Psoas muscle (tissue), 7 donors: ENCODE measurements at regions not wholly inside any gene's neighbourhood (a gene's known extent, or its start where the extent isn't known, plus 50 kb on each side); places are given as distances from the start of the nearest gene placed in this dataset.

ENCODE experiments used
- ATAC-seq, 4 donors: fragments of 200-7000 bp; cut with Tn5 transposase; one replicate each; pipeline ENCODE4 v1.9.1; 2020; ENCODE audit warnings: moderate library complexity in 3 of 4, mild to moderate bottlenecking in 2 of 4
- DNase-seq, 2 donors: peaks; one replicate each; pipeline ENCODE4 v3.0.0-alpha.2; 2020
- H3K27ac ChIP-seq: fragments of 200-600 bp; one replicate; pipeline ENCODE4 v1.8.0; 2022
- H3K27me3 ChIP-seq, 3 donors: fragments of 200-600 bp in 1 of 3; one replicate each; pipeline versions ENCODE4 v1.6.1 to v1.8.0; 2013 to 2022; ENCODE audit warnings: low read length in 2 of 3, mild to moderate bottlenecking in 2 of 3, moderate library complexity in 1 of 3; ENCODE audit not compliant: insufficient read depth in 3 of 3
- H3K36me3 ChIP-seq, 2 donors: fragments of 200-600 bp in 1 of 2; one replicate each; pipeline versions ENCODE4 v1.6.1 to v1.8.0; 2013 to 2022; ENCODE audit warnings: low read depth in 1 of 2, mild to moderate bottlenecking in 1 of 2, moderate library complexity in 1 of 2; ENCODE audit not compliant: insufficient read depth in 1 of 2
- H3K4me1 ChIP-seq: fragments of 200-600 bp; one replicate; pipeline ENCODE4 v1.8.0; 2022
- H3K4me3 ChIP-seq: fragments of 200-600 bp; one replicate; pipeline ENCODE4 v1.8.0; 2022; ENCODE audit warnings: mild to moderate bottlenecking
- H3K9me3 ChIP-seq: fragments of 200-600 bp; one replicate; pipeline ENCODE4 v1.8.0; 2022
- WGBS, 3 donors: extraction: QIAGEN DNeasy Blood & Tissue Kit; methylation state at CpG; one replicate each; pipeline versions ENCODE4 v1.1.6 to v1.1.7; 2013; 5-methylcytosine and 5-hydroxymethylcytosine counted together
- intact Hi-C, 2 donors: fragments of 100-400 bp; cut with DNase I; formaldehyde crosslinking; loops; one replicate each; pipeline versions ENCODE4 v1.11.0 to v1.14.2; 2022
- TF ChIP-seq, protein P1 (sequence below): fragments of 200-600 bp; IDR thresholded peaks from one replicate; pipeline ENCODE4 v1.8.0; 2022; ENCODE audit warnings: antibody characterized with exemption
- donor health status: healthy with polysubstance abuse.
- donor health status: DM: no; HTN: no; CAD: no; lungs with moderate emphysema.
- donor health status: Bipolar disorder and iron deficiency.
- donor health status: healthy.
- donor health status: DM: yes; HTN: yes; CAD: no.
- donor health status: DM: no; HTN: no; CAD: no.
- donor health status: DM: yes; HTN: yes; CAD: no.

GRCh38 chr4:55008166-55009056, 117.0 kb downstream of the KDR start:
- no peak for DNase-seq

GRCh38 chr4:55005910-55006309, 119.5 kb downstream of the KDR start:
- ATAC-seq: no peak
- Histone ChIP-seq H3K9me3 (no peaks in the 10 kb centered on the region), H3K4me3 (no peak overlapping the region), H3K4me1 (no peaks in the 10 kb centered on the region), H3K27me3 (no peaks in the 10 kb centered on the region), H3K36me3 (no peaks in the 10 kb centered on the region), H3K27ac (no peak overlapping the region)
- TF ChIP-seq, protein P1, sequence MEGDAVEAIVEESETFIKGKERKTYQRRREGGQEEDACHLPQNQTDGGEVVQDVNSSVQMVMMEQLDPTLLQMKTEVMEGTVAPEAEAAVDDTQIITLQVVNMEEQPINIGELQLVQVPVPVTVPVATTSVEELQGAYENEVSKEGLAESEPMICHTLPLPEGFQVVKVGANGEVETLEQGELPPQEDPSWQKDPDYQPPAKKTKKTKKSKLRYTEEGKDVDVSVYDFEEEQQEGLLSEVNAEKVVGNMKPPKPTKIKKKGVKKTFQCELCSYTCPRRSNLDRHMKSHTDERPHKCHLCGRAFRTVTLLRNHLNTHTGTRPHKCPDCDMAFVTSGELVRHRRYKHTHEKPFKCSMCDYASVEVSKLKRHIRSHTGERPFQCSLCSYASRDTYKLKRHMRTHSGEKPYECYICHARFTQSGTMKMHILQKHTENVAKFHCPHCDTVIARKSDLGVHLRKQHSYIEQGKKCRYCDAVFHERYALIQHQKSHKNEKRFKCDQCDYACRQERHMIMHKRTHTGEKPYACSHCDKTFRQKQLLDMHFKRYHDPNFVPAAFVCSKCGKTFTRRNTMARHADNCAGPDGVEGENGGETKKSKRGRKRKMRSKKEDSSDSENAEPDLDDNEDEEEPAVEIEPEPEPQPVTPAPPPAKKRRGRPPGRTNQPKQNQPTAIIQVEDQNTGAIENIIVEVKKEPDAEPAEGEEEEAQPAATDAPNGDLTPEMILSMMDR: no peak
- intact Hi-C loops: loop anchor here in 1 of 2 donors (10.0 kb wide), 1 partner anchor 319 kb away; no protein-coding TSS in a partner anchor
- no peak for DNase-seq
- 84 to 98% (median 98%) methylated on average over 2 of the region's 2 CpGs for WGBS, 3 donors

More at GRCh38 chr4:55008166-55009056, 117.0 kb downstream of the KDR start:
- Histone ChIP-seq H3K27me3 (no peaks in the 10 kb centered on the region), H3K36me3 (no peaks in the 10 kb centered on the region), H3K27ac (no peak overlapping the region), H3K4me1 (no peaks in the 10 kb centered on the region), H3K4me3 (no peak overlapping the region), H3K9me3 (no peaks in the 10 kb centered on the region)
- TF ChIP-seq, protein P1: no peak
- intact Hi-C loops: loop anchor here in 1 of 2 donors (10.0 kb wide), 1 partner anchor 316 kb away; no protein-coding TSS in a partner anchor
- WGBS, 3 donors: 58 to 60% (median 60%) methylated on average over 20 of the region's 20 CpGs
- ATAC-seq: no peak

DNA sequence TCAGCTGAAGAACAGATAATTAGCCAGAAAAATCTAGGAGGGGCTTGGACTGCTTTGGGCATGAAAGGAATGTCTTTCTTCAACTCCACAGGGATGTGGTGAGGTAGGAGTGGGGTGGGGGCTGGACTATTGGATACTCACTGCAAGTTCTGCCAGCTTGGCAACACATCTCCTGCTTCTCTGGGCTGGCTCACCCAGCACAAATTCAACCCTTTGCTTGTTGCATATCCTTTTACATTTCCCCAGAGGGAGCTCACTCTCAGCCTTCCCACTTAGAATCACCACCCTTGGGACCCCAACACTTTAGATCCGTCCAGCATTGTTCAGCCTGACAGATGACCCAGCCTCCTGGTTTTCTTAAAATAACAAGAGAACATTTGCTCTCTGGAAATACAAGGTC, 120.6 kb downstream of the KDR start:
- peak in 2 of 4 donors; percentile 30 to 53 for ATAC-seq
- H3K4me3 ChIP-seq: no peak overlapping the region
- TF ChIP-seq, protein P1: no peak
- H3K4me1 ChIP-seq: no peaks in the 10 kb centered on the region
- H3K27me3 ChIP-seq: no peaks in the 10 kb centered on the region
- no peak overlapping the region for H3K27ac ChIP-seq
- no peaks in the 10 kb centered on the region for H3K9me3 ChIP-seq
- intact Hi-C loops: loop anchor here in 1 of 2 donors (10.0 kb wide), 1 partner anchor 320 kb away; no protein-coding TSS in a partner anchor
- WGBS, 3 donors: 3 to 9% (median 7%) methylated on average over 1 of the region's 1 CpG
- DNase-seq: peak; percentile 21 to 60
- H3K36me3 ChIP-seq: no peaks in the 10 kb centered on the region

DNA sequence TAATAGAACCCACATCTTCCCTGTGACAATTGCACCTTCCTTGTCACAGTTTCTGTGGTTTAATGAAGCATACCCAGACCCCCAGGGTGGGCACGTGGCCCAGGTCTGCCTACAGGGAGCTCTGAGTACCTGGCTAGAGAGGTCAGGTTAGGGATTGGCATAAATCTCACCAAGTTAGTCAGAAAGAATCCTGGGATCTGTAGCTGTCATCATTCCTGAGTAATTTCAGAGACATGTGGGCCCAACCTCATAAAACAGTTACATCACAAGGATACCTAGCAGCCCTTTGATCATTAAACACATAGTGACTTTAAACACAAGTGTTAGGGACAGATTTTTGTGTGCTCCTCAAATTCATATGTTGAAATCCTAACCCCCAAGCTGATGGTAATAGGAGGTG, 123.0 kb downstream of the KDR start:
- TF ChIP-seq, protein P1: no peak
- intact Hi-C loops: loop anchor here in 1 of 2 donors (10.0 kb wide), 1 partner anchor 322 kb away; no protein-coding TSS in a partner anchor
- Histone ChIP-seq H3K27ac (no peak overlapping the region), H3K4me3 (no peak overlapping the region), H3K36me3 (no peaks in the 10 kb centered on the region), H3K27me3 (no peaks in the 10 kb centered on the region), H3K4me1 (no peaks in the 10 kb centered on the region), H3K9me3 (no peaks in the 10 kb centered on the region)
- no peak for DNase-seq
- WGBS, 3 donors: 57 to 90% (median 67%) methylated on average over 1 of the region's 1 CpG
- no peak for ATAC-seq
